Skeletal muscle cell (primary cell): ENCODE measurements at regions not wholly inside any gene's neighbourhood (a gene's known extent, or its start where the extent isn't known, plus 50 kb on each side); places are given as distances from the start of the nearest gene placed in this dataset.

Source experiments
- DNase-seq: peaks from one replicate; pipeline ENCODE4 v3.0.0-alpha.2; 2010; ENCODE audit warnings: low read depth
- H3K4me3 ChIP-seq: 2 replicates; pipeline ENCODE4 v1.5.1; 2011; ENCODE audit warnings: low read depth, mild to moderate bottlenecking, control low read depth, low read length, moderate library complexity

GRCh38 chr6:90790696-90791095 is 203.8 kb upstream of the MAP3K7 start:
- H3K4me3 ChIP-seq: no peak overlapping the region
- DNase-seq: peak; percentile 65

GRCh38 chr6:90790058-90790457 is 203.2 kb upstream of the MAP3K7 start:
- no peak overlapping the region for H3K4me3 ChIP-seq
- DNase-seq: peak; percentile 7

GRCh38 chr6:90788781-90789180 is 201.9 kb upstream of the MAP3K7 start:
- no peak for DNase-seq

GRCh38 chr6:90787446-90787845 is 200.6 kb upstream of the MAP3K7 start:
- no peak overlapping the region for H3K4me3 ChIP-seq
- no peak for DNase-seq

More at GRCh38 chr6:90788781-90789180, 201.9 kb upstream of the MAP3K7 start:
- H3K4me3 ChIP-seq: no peak overlapping the region

- DNase-seq: no peak
- H3K4me3 ChIP-seq: no peak overlapping the region
Measured at GRCh38 chr6:90780778-90781177, 193.9 kb upstream of the MAP3K7 start.

GRCh38 chr6:90780141-90780540 is 193.3 kb upstream of the MAP3K7 start:
- no peak for DNase-seq
- H3K4me3 ChIP-seq: no peak overlapping the region

- DNase-seq: no peak
- no peak overlapping the region for H3K4me3 ChIP-seq
Measured at GRCh38 chr6:90778417-90779203, 191.7 kb upstream of the MAP3K7 start.

GRCh38 chr6:90770778-90771177 is 183.9 kb upstream of the MAP3K7 start:
- H3K4me3 ChIP-seq: no peak overlapping the region
- no peak for DNase-seq

GRCh38 chr6:90765895-90766294 is 179.0 kb upstream of the MAP3K7 start:
- no peak for DNase-seq
- H3K4me3 ChIP-seq: no peak overlapping the region

- DNase-seq: no peak
- no peak overlapping the region for H3K4me3 ChIP-seq
Measured at GRCh38 chr6:90765491-90765890, 178.6 kb upstream of the MAP3K7 start.

GRCh38 chr6:90764001-90764400 is 177.1 kb upstream of the MAP3K7 start:
- DNase-seq: no peak
- H3K4me3 ChIP-seq: no peak overlapping the region

GRCh38 chr6:90759664-90760063 is 172.8 kb upstream of the MAP3K7 start:
- no peak overlapping the region for H3K4me3 ChIP-seq
- no peak for DNase-seq

GRCh38 chr6:90758741-90759140 is 171.9 kb upstream of the MAP3K7 start:
- H3K4me3 ChIP-seq: no peak overlapping the region

GRCh38 chr6:90753820-90754643 is 167.2 kb upstream of the MAP3K7 start:
- DNase-seq: no peak
- no peak overlapping the region for H3K4me3 ChIP-seq

More at GRCh38 chr6:90758741-90759140, 171.9 kb upstream of the MAP3K7 start:
- DNase-seq: no peak

- no peak for DNase-seq
- no peak overlapping the region for H3K4me3 ChIP-seq
Measured at GRCh38 chr6:90739802-90740201, 152.9 kb upstream of the MAP3K7 start.

GRCh38 chr6:90739339-90739738 is 152.5 kb upstream of the MAP3K7 start:
- no peak overlapping the region for H3K4me3 ChIP-seq
- DNase-seq: no peak

GRCh38 chr6:90730151-90730673 is 143.3 kb upstream of the MAP3K7 start:
- DNase-seq: no peak
- H3K4me3 ChIP-seq: no peak overlapping the region

- H3K4me3 ChIP-seq: no peak overlapping the region
- no peak for DNase-seq
Measured at GRCh38 chr6:90729057-90729456, 142.2 kb upstream of the MAP3K7 start.

- DNase-seq: no peak
- no peak overlapping the region for H3K4me3 ChIP-seq
Measured at GRCh38 chr6:90722648-90723047, 135.8 kb upstream of the MAP3K7 start.

GRCh38 chr6:90720404-90720803 is 133.5 kb upstream of the MAP3K7 start:
- no peak overlapping the region for H3K4me3 ChIP-seq
- DNase-seq: no peak
